ENCODE measurements at regions not wholly inside any gene's neighbourhood (a gene's known extent, or its start where the extent isn't known, plus 50 kb on each side); places are given as distances from the start of the nearest gene placed in this dataset.

- no peak for TF ChIP-seq CEBPB (IDR thresholded peaks at IDR 0.05; ENCODE audit: low read depth)
- TF ChIP-seq ZBTB33 (IDR thresholded peaks at IDR 0.05; ENCODE audit: extremely low read depth, insufficient replicate concordance, low read length) = no peak
- TF ChIP-seq CTCF (IDR thresholded peaks at IDR 0.05 in 2 of 3, conservative IDR thresholded peaks at IDR 0.05 in 1 of 3; ENCODE audit: borderline replicate concordance in 1 of 3, insufficient read depth in 1 of 3, low read depth in 2 of 3, low read length in 2 of 3) = no peak
- TF ChIP-seq POLR2A (IDR thresholded peaks at IDR 0.05; ENCODE audit: borderline replicate concordance, extremely low read depth, insufficient read depth, insufficient read length) = no peak
- TF ChIP-seq ZNF274 (IDR thresholded peaks at IDR 0.05; ENCODE audit: low read depth, low read length) = no peak
- no peak for TF ChIP-seq POLR2AphosphoS5 (IDR thresholded peaks at IDR 0.05; ENCODE audit: low read depth, low read length)
- no peak for TF ChIP-seq RAD21 (IDR thresholded peaks at IDR 0.05; ENCODE audit: low read depth)
These were observed 148.1 kb downstream of the SLC16A9 start for GRCh38 chr10:59561477-59562121.

Measured in HCT116 (cell line).